ENCODE measurements at regions not wholly inside any gene's neighbourhood (a gene's known extent, or its start where the extent isn't known, plus 50 kb on each side); places are given as distances from the start of the nearest gene placed in this dataset.

DNA sequence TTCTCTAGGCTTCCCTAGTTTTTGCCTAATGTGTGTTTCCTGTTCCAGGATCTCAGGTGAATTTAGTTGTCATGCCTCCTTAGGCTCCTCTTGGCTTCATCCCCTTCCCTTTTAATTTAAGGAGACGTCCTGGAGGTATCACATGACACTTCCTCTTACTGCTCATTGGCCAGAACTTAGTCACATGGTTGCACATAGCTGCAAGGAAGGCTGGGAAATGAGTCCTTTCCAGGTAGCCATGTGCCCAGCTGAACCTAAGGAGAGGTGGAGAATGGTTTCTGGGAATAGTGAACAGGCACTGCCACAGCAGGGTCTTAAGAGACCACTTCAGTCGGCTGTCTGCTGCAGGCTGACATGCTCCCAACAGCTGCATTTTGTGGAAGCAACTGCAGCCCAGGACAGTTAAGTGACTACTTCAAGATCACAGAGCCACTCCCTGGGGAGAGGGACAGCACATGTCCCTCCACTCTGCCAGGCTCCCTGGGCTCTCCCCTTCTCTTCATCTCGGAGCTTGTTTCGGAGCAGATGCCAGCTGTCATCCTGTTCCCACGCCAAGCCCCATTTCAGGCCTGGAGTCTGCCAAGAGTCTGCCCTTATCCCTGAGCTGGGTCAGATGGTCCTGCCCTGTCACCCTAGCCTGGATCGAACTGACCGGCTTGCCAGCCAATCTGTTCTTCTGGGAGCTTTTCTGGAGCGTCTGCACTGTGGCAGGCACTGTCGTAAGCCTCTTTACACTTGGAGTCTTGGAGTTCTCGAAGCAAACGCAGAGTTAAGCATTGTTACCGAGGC lies 81.4 kb upstream of the FOXF1 start:
- H3K36me3 Mint-ChIP-seq, result no peaks in the 10 kb centered on the region
- Histone ChIP-seq H3K27me3 (ENCODE audit: insufficient read depth, low read length, poor library complexity, severe bottlenecking) (no peaks in the 10 kb centered on the region), H3K27ac (ENCODE audit: low read depth, low read length) (no peak overlapping the region), H3K9me3 (ENCODE audit: low read length) (no peaks in the 10 kb centered on the region), H3K36me3 (ENCODE audit: insufficient read depth, low read length) (no peaks in the 10 kb centered on the region), H3K4me1 (ENCODE audit: insufficient read depth, low read length) (no peaks in the 10 kb centered on the region), H3K4me3 (ENCODE audit: low read length) (no peak overlapping the region)
- ChIA-PET POLR2A (no interaction called here), CTCF (no interaction called here)
- no peak for DNase-seq
- no peak overlapping the region for H3K27ac Mint-ChIP-seq
- H3K4me3 Mint-ChIP-seq, result no peak overlapping the region
- H3K4me1 Mint-ChIP-seq, result no peaks in the 10 kb centered on the region
- H3K9me3 Mint-ChIP-seq, result no peaks in the 10 kb centered on the region
- peaks cover 0 to 11% of the 10 kb centered on the region in 2 donors for H3K27me3 Mint-ChIP-seq

DNA sequence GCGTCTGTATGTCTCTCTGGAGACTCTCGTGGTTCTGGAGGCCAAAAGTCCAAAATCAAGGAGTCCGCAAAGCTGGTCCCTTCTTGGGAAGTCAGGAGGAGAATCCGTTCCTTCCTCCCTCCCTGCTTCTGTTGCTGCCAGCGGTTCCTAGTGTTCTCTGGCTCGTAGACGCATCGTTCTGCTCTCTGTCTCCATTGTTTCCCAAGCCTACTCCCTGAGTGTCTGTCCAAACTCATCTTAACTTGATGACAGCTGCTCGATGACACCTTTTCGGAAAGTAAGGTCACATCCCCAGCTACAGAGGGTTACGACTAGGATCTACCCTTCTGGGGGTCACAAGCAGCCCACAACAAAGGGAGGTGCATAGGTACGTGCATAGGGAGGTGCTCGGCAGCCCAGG lies 80.7 kb upstream of the FOXF1 start:
- peaks cover 0 to 8% of the 10 kb centered on the region in 2 donors for H3K27me3 Mint-ChIP-seq
- no peak overlapping the region for H3K4me3 Mint-ChIP-seq
- no peak for DNase-seq
- ChIA-PET CTCF (no interaction called here), POLR2A (no interaction called here)
- no peaks in the 10 kb centered on the region for H3K4me1 Mint-ChIP-seq
- no peaks in the 10 kb centered on the region for H3K36me3 Mint-ChIP-seq
- no peak overlapping the region for H3K27ac Mint-ChIP-seq
- H3K9me3 Mint-ChIP-seq, result no peaks in the 10 kb centered on the region
- Histone ChIP-seq H3K4me1 (ENCODE audit: insufficient read depth, low read length) (no peaks in the 10 kb centered on the region), H3K4me3 (ENCODE audit: low read length) (no peak overlapping the region), H3K9me3 (ENCODE audit: low read length) (no peaks in the 10 kb centered on the region), H3K27ac (ENCODE audit: low read depth, low read length) (no peak overlapping the region), H3K27me3 (ENCODE audit: insufficient read depth, low read length, poor library complexity, severe bottlenecking) (no peaks in the 10 kb centered on the region), H3K36me3 (ENCODE audit: insufficient read depth, low read length) (no peaks in the 10 kb centered on the region)

DNA sequence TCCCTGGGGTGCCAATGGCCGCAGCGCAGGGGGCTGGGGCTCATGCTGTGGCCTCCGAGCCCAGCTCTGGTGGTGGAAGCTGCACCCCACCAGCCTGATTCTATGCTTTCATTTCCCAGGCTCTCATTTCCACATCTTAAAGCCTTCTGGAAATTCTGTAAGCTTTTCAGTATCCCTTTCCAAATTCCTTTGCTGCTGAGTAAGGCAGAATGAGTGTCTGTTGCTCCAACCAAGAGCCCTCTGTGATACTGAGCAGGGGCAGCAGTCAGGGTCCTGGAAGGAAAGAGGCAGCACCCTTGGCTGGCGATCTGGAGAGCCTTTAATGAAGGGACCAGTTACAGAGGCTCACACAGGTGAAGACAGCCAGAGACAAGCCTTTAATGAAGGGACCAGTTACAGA lies 79.5 kb upstream of the FOXF1 start:
- DNase-seq, result no peak
- Histone ChIP-seq H3K27me3 (ENCODE audit: insufficient read depth, low read length, poor library complexity, severe bottlenecking) (no peaks in the 10 kb centered on the region), H3K9me3 (ENCODE audit: low read length) (no peaks in the 10 kb centered on the region), H3K36me3 (ENCODE audit: insufficient read depth, low read length) (no peaks in the 10 kb centered on the region), H3K27ac (ENCODE audit: low read depth, low read length) (no peak overlapping the region), H3K4me1 (ENCODE audit: insufficient read depth, low read length) (no peaks in the 10 kb centered on the region), H3K4me3 (ENCODE audit: low read length) (no peak overlapping the region)
- no peak overlapping the region for H3K27ac Mint-ChIP-seq
- peaks cover 0 to 6% of the 10 kb centered on the region in 2 donors for H3K27me3 Mint-ChIP-seq
- H3K36me3 Mint-ChIP-seq, result no peaks in the 10 kb centered on the region
- POLR2A ChIA-PET, result no interaction called here
- no peak overlapping the region for H3K4me3 Mint-ChIP-seq
- no peaks in the 10 kb centered on the region for H3K4me1 Mint-ChIP-seq
- CTCF ChIA-PET, result no interaction called here
- no peaks in the 10 kb centered on the region for H3K9me3 Mint-ChIP-seq

DNA sequence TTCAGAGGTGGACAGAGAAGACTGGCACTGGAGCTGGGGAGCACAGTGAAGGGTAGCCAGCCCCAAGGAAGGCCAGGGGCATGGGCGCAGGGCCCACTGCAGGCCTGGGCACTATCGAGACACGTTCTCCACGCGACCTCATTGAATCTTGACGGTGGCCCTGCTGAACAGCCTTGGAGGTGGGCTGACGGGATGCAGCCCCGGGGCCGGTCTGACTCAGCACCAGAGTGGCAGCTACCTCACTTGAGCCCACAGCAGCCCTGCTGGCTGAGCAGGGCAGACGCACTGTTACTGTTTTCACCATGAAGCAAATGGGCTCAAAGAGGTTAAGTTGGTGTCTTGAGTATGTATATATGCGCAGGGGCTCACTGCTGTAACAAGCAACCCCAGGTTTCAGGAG lies 78.8 kb upstream of the FOXF1 start:
- Histone ChIP-seq H3K27ac (ENCODE audit: low read depth, low read length) (no peak overlapping the region), H3K36me3 (ENCODE audit: insufficient read depth, low read length) (no peaks in the 10 kb centered on the region), H3K9me3 (ENCODE audit: low read length) (no peaks in the 10 kb centered on the region), H3K4me1 (ENCODE audit: insufficient read depth, low read length) (no peaks in the 10 kb centered on the region), H3K27me3 (ENCODE audit: insufficient read depth, low read length, poor library complexity, severe bottlenecking) (no peaks in the 10 kb centered on the region), H3K4me3 (ENCODE audit: low read length) (no peak overlapping the region)
- Mint-ChIP-seq H3K4me1 (no peaks in the 10 kb centered on the region), H3K27me3 (peaks cover 0 to 4% of the 10 kb centered on the region in 2 donors), H3K36me3 (no peaks in the 10 kb centered on the region), H3K9me3 (no peaks in the 10 kb centered on the region), H3K4me3 (no peak overlapping the region), H3K27ac (no peak overlapping the region)
- CTCF ChIA-PET, result no interaction called here
- POLR2A ChIA-PET, result no interaction called here
- no peak for DNase-seq

DNA sequence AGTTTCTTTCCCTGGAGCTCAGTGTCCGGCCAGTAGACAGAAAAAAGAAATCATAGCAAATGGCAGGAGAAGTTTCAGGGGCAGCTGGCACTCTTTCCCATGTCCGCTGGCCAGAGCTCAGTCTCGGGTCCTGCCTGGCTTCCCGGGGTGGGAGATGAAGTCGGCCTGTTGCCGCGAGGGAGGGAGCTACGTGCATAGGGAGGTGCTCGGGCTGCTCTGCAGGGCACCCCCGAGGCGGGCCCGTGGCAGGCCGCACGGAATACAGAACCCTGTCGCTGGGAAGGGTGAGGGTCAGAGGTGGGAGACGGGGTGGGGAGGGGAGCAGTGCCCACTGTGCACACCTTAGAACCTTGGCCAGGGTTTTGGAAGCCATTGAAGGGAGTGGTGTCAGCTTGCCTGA lies 78.3 kb upstream of the FOXF1 start:
- DNase-seq, result no peak
- Histone ChIP-seq H3K4me1 (ENCODE audit: insufficient read depth, low read length) (no peaks in the 10 kb centered on the region), H3K27me3 (ENCODE audit: insufficient read depth, low read length, poor library complexity, severe bottlenecking) (no peaks in the 10 kb centered on the region), H3K4me3 (ENCODE audit: low read length) (no peak overlapping the region), H3K27ac (ENCODE audit: low read depth, low read length) (no peak overlapping the region), H3K9me3 (ENCODE audit: low read length) (no peaks in the 10 kb centered on the region), H3K36me3 (ENCODE audit: insufficient read depth, low read length) (no peaks in the 10 kb centered on the region)
- peaks cover 0 to 4% of the 10 kb centered on the region in 2 donors for H3K27me3 Mint-ChIP-seq
- no peaks in the 10 kb centered on the region for H3K36me3 Mint-ChIP-seq
- ChIA-PET POLR2A (no interaction called here), CTCF (no interaction called here)
- no peaks in the 10 kb centered on the region for H3K4me1 Mint-ChIP-seq
- H3K27ac Mint-ChIP-seq, result no peak overlapping the region
- no peaks in the 10 kb centered on the region for H3K9me3 Mint-ChIP-seq
- H3K4me3 Mint-ChIP-seq, result no peak overlapping the region

DNA sequence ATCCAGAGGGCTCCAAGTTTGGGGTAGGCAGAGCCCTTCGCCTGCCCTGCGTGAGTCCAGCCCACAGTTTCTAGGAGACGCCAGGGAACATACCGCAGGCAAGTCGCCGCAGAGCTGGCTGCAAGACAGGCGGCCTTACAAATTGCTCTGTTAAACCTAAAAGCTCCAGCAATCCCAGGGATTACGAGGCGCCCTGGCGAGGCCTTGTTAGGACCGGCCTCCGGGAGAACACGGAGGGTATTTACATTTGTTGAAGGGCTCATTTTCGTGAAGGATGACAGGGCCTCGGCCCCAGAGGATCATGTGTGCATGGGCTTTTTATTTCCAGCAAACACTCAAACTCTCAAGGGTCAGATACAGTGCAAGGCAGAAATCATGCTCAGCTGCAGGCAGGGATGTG lies 77.6 kb upstream of the FOXF1 start:
- no peaks in the 10 kb centered on the region for H3K27me3 ChIP-seq (ENCODE audit: insufficient read depth, low read length, poor library complexity, severe bottlenecking)
- no peaks in the 10 kb centered on the region for H3K9me3 ChIP-seq (ENCODE audit: low read length)
- Mint-ChIP-seq H3K4me3 (no peak overlapping the region), H3K27me3 (peaks cover 0 to 4% of the 10 kb centered on the region in 2 donors), H3K4me1 (no peaks in the 10 kb centered on the region), H3K36me3 (no peaks in the 10 kb centered on the region), H3K27ac (no peak overlapping the region), H3K9me3 (peaks cover 0 to 2% (median 0%) of the 10 kb centered on the region in 5 donors)
- H3K4me1 ChIP-seq (ENCODE audit: insufficient read depth, low read length), result no peaks in the 10 kb centered on the region
- H3K36me3 ChIP-seq (ENCODE audit: insufficient read depth, low read length), result no peaks in the 10 kb centered on the region
- ChIA-PET CTCF (no interaction called here), POLR2A (no interaction called here)
- H3K27ac ChIP-seq (ENCODE audit: low read depth, low read length), result no peak overlapping the region
- no peak overlapping the region for H3K4me3 ChIP-seq (ENCODE audit: low read length)
- no peak for DNase-seq

DNA sequence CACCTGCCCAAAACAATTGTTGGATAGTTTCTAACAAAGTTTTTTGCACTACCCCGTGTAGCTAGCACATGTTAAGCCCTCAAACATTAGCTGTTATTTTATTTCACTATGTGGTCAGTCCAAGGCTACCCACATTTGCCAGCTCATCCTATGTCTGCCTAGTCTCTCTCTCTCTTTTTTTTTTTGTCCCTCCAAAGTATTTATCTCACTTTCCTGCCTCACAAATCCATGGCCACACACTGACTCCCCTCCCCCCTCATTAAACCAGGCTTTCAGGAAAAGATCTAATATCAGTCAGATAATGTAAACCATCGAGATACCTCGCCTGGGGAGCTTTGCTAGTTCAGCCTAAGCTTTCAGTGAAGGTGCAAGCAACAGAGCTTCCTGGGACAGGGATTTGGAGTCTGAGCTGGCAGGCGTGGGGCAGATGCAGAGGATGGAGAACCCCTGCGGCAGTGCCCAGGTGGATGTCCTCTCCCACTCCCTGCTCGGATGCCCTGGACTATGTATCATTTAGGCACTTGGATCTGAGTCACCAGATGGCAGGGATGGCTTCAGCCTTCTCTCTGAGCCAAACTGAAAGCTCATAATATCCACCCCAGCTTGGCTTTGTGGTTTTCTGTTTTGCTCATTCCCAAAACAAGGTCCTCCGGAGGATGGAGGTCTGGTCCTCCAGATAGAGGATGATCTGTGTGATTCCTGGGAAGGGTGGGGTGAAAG lies 73.7 kb upstream of the FOXF1 start:
- Histone ChIP-seq H3K36me3 (ENCODE audit: insufficient read depth, low read length) (no peaks in the 10 kb centered on the region), H3K9me3 (ENCODE audit: low read length) (no peaks in the 10 kb centered on the region), H3K4me3 (ENCODE audit: low read length) (no peak overlapping the region), H3K4me1 (ENCODE audit: insufficient read depth, low read length) (no peaks in the 10 kb centered on the region), H3K27ac (ENCODE audit: low read depth, low read length) (no peak overlapping the region), H3K27me3 (ENCODE audit: insufficient read depth, low read length, poor library complexity, severe bottlenecking) (no peaks in the 10 kb centered on the region)
- no peak overlapping the region for H3K4me3 Mint-ChIP-seq
- H3K27ac Mint-ChIP-seq, result no peak overlapping the region
- H3K27me3 Mint-ChIP-seq, result peaks cover 3 to 8% of the 10 kb centered on the region in 2 donors
- CTCF ChIA-PET, result no interaction called here
- no peaks in the 10 kb centered on the region for H3K4me1 Mint-ChIP-seq
- H3K36me3 Mint-ChIP-seq, result no peaks in the 10 kb centered on the region
- peaks cover 0 to 2% (median 0%) of the 10 kb centered on the region in 5 donors for H3K9me3 Mint-ChIP-seq
- DNase-seq, result no peak
- POLR2A ChIA-PET, result no interaction called here

DNA sequence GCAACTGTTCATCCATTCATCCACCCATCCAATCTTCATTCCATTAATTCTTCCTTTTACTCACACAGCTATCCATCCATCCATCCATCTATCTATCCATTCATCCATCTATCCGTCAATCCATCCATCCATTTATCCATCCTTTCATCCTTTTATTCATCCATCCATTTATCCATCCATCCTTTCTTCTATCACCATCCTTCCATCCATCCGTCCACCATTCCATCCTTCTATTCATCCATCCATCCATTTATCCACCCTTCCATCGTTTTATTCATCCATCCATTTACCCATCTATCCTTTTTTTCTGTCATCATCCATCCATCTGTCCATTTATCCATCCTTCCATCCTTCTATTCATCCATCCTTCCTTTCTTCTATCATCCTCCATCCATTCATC lies 73.0 kb upstream of the FOXF1 start:
- Histone ChIP-seq H3K36me3 (ENCODE audit: insufficient read depth, low read length) (no peaks in the 10 kb centered on the region), H3K27ac (ENCODE audit: low read depth, low read length) (no peak overlapping the region), H3K9me3 (ENCODE audit: low read length) (no peaks in the 10 kb centered on the region), H3K4me3 (ENCODE audit: low read length) (no peak overlapping the region), H3K27me3 (ENCODE audit: insufficient read depth, low read length, poor library complexity, severe bottlenecking) (no peaks in the 10 kb centered on the region), H3K4me1 (ENCODE audit: insufficient read depth, low read length) (no peaks in the 10 kb centered on the region)
- Mint-ChIP-seq H3K4me3 (no peak overlapping the region), H3K36me3 (no peaks in the 10 kb centered on the region), H3K4me1 (no peaks in the 10 kb centered on the region), H3K27me3 (peaks cover 3 to 11% of the 10 kb centered on the region in 2 donors), H3K9me3 (peaks cover 0 to 2% (median 0%) of the 10 kb centered on the region in 5 donors), H3K27ac (no peak overlapping the region)
- POLR2A ChIA-PET, result no interaction called here
- no peak for DNase-seq
- CTCF ChIA-PET, result no interaction called here
